ENCODE measurements at regions not wholly inside any gene's neighbourhood (a gene's known extent, or its start where the extent isn't known, plus 50 kb on each side); places are given as distances from the start of the nearest gene placed in this dataset.

- no peak for TF ChIP-seq CTCF (IDR thresholded peaks at IDR 0.05)
- ATAC-seq (ENCODE audit: low FRiP score) (no peak), DNase-seq (ENCODE audit: low spot score) (no peak)
Measured at GRCh38 chr21:35578347-35578782, 482.0 kb downstream of the SETD4 start.

- no peak for ATAC-seq (ENCODE audit: low FRiP score)
- no peak for TF ChIP-seq CTCF (IDR thresholded peaks at IDR 0.05)
- no peak for DNase-seq (ENCODE audit: low spot score)
Measured at GRCh38 chr21:35575280-35575915, 484.9 kb downstream of the SETD4 start.

GRCh38 chr21:35573472-35574374 is 486.6 kb downstream of the SETD4 start:
- ATAC-seq (ENCODE audit: low FRiP score): no peak
- no peak for TF ChIP-seq CTCF (IDR thresholded peaks at IDR 0.05)
- no peak for DNase-seq (ENCODE audit: low spot score)

GRCh38 chr21:35571910-35572309 is 488.4 kb downstream of the SETD4 start:
- DNase-seq (ENCODE audit: low spot score) (no peak), ATAC-seq (ENCODE audit: low FRiP score) (no peak)
- TF ChIP-seq CTCF (IDR thresholded peaks at IDR 0.05): no peak

- TF ChIP-seq CTCF (IDR thresholded peaks at IDR 0.05): no peak
- no peak for ATAC-seq (ENCODE audit: low FRiP score)
- no peak for DNase-seq (ENCODE audit: low spot score)
Measured at GRCh38 chr21:35568643-35569042, 491.7 kb downstream of the SETD4 start.

- DNase-seq (ENCODE audit: low spot score) (no peak), ATAC-seq (ENCODE audit: low FRiP score) (no peak)
- TF ChIP-seq CTCF (IDR thresholded peaks at IDR 0.05): no peak
Measured at GRCh38 chr21:35566874-35567273, 493.5 kb downstream of the SETD4 start.
